Fibroblast of the aortic adventitia (primary cell): ENCODE measurements at regions not wholly inside any gene's neighbourhood (a gene's known extent, or its start where the extent isn't known, plus 50 kb on each side); places are given as distances from the start of the nearest gene placed in this dataset.

Experiments used
- DNase-seq: peaks from one replicate; pipeline ENCODE4 v3.0.0-alpha.2; 2010; ENCODE audit warnings: low read depth
- H3K4me3 ChIP-seq: 2 replicates; pipeline ENCODE4 v1.5.1; 2011; ENCODE audit warnings: low read depth, mild to moderate bottlenecking, control low read depth, low read length, moderate library complexity
- CTCF ChIP-seq: IDR thresholded peaks from 2 replicates; pipeline ENCODE4 v1.5.1; 2011; ENCODE audit warnings: mild to moderate bottlenecking, low read length, control low read depth, inconsistent platforms; ENCODE audit not compliant: insufficient read depth

- peak; percentile 23 for DNase-seq
- H3K4me3 ChIP-seq, result no peak overlapping the region
- TF ChIP-seq CTCF, result no peak
Observed at GRCh38 chr13:73983109-73983508, 151.1 kb downstream of the KLF12 start.

- no peak for TF ChIP-seq CTCF
- no peak overlapping the region for H3K4me3 ChIP-seq
- DNase-seq, result peak; percentile 37
Observed at GRCh38 chr13:73981595-73981994, 152.6 kb downstream of the KLF12 start.

GRCh38 chr13:73975767-73976166 lies 158.4 kb downstream of the KLF12 start:
- no peak for DNase-seq
- H3K4me3 ChIP-seq, result no peak overlapping the region
- TF ChIP-seq CTCF, result no peak

- TF ChIP-seq CTCF, result no peak
- no peak overlapping the region for H3K4me3 ChIP-seq
- DNase-seq, result no peak
Observed at GRCh38 chr13:73974051-73974450, 160.2 kb downstream of the KLF12 start.

DNA sequence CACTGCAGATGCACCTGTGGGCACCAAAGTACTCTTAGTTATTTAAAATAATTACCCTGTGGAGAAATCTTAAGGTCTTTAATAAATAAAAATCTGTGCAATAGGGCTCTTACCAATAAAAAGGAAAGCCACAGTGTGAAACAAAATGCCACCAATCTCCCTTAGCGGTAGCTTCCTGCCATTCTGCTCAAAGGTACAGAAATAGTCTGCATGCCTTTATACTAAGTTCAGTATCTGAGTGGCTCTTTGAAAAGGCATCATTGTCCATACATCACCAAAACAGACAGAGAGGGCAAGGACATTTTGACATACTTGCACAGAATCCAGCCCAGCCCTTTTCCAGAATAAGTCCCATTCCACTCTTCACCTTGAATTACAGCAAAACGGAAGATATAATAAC lies 161.0 kb downstream of the KLF12 start:
- TF ChIP-seq CTCF, result no peak
- no peak for DNase-seq
- no peak overlapping the region for H3K4me3 ChIP-seq

DNA sequence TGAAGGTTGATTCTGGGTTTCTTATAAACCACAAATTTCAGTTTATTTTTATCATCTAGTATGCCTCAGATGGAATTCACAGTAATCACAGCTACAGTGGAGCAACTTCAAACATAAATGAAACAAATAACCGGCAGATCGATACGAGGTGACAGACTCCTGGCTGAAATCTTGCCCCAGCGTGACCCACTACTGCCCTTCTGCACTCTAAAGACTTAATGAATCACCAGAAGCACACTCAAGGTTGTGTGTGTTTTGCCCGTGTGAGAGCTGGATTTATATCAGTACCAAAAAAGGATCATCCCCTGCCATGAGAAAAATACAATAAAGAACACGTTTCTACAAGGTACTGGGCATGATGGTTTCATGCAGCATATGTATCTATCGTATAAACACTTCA lies 161.7 kb downstream of the KLF12 start:
- H3K4me3 ChIP-seq, result no peak overlapping the region
- TF ChIP-seq CTCF, result no peak
- DNase-seq, result no peak

GRCh38 chr13:73971481-73971880 lies 162.7 kb downstream of the KLF12 start:
- TF ChIP-seq CTCF, result no peak
- no peak overlapping the region for H3K4me3 ChIP-seq
- DNase-seq, result peak; percentile 29
